ENCODE measurements at regions not wholly inside any gene's neighbourhood (a gene's known extent, or its start where the extent isn't known, plus 50 kb on each side); places are given as distances from the start of the nearest gene placed in this dataset.
A peak's percentile ranks its signal among the peaks of the same experiment; 100 is the strongest.

GRCh38 chr13:89686171-89686570 is 1661.3 kb upstream of the MIR17HG start:
- H3K4me3 Mint-ChIP-seq = no peak overlapping the region
- no peak overlapping the region for H3K27ac Mint-ChIP-seq (ENCODE audit: unreplicated experiment)
- no peaks in the 10 kb centered on the region for H3K27me3 Mint-ChIP-seq (ENCODE audit: low read depth)
- TF ChIP-seq, protein P1, sequence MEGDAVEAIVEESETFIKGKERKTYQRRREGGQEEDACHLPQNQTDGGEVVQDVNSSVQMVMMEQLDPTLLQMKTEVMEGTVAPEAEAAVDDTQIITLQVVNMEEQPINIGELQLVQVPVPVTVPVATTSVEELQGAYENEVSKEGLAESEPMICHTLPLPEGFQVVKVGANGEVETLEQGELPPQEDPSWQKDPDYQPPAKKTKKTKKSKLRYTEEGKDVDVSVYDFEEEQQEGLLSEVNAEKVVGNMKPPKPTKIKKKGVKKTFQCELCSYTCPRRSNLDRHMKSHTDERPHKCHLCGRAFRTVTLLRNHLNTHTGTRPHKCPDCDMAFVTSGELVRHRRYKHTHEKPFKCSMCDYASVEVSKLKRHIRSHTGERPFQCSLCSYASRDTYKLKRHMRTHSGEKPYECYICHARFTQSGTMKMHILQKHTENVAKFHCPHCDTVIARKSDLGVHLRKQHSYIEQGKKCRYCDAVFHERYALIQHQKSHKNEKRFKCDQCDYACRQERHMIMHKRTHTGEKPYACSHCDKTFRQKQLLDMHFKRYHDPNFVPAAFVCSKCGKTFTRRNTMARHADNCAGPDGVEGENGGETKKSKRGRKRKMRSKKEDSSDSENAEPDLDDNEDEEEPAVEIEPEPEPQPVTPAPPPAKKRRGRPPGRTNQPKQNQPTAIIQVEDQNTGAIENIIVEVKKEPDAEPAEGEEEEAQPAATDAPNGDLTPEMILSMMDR (conservative IDR thresholded peaks at IDR 0.05) = no peak
- peaks cover 6% of the 10 kb centered on the region for H3K36me3 Mint-ChIP-seq (ENCODE audit: low read depth)
- no peak for DNase-seq (ENCODE audit: low read depth, low spot score)
- H3K4me1 Mint-ChIP-seq = peaks cover 19% of the 10 kb centered on the region
- H3K9me3 Mint-ChIP-seq = peaks cover 5% of the 10 kb centered on the region

GRCh38 chr13:89687066-89687465 is 1660.4 kb upstream of the MIR17HG start:
- peaks cover 8% of the 10 kb centered on the region for H3K36me3 Mint-ChIP-seq (ENCODE audit: low read depth)
- H3K9me3 Mint-ChIP-seq = peaks cover 9% of the 10 kb centered on the region
- TF ChIP-seq, protein P1 (conservative IDR thresholded peaks at IDR 0.05) = no peak
- H3K4me1 Mint-ChIP-seq = peaks cover 26% of the 10 kb centered on the region
- H3K4me3 Mint-ChIP-seq = no peak overlapping the region
- H3K27me3 Mint-ChIP-seq (ENCODE audit: low read depth) = no peaks in the 10 kb centered on the region
- DNase-seq (ENCODE audit: low read depth, low spot score) = no peak
- H3K27ac Mint-ChIP-seq (ENCODE audit: unreplicated experiment) = no peak overlapping the region

DNA sequence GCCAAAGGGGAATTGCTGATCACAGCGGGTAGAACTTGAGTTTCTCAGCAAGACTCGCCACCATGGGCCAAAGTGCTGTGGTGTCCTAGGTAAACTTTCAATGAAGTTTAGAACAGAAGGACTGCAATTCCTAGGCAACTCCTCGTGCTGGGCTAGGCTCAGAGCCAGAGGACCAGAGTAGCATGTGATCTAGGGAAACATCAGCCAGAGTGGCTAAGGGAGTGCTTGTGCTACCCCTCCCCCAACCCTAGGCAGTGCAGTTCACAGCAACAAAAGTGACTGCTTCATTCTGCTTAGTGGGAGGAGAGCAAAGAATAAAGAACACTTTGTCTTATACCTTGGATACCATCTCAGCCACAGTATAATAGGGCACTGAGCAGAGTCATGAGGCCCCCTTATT is 1658.6 kb upstream of the MIR17HG start:
- Mint-ChIP-seq H3K27ac (ENCODE audit: unreplicated experiment) (no peak overlapping the region), H3K36me3 (ENCODE audit: low read depth) (peaks cover 9% of the 10 kb centered on the region), H3K4me1 (peaks cover 33% of the 10 kb centered on the region), H3K4me3 (no peak overlapping the region), H3K9me3 (peaks cover 14% of the 10 kb centered on the region), H3K27me3 (ENCODE audit: low read depth) (no peaks in the 10 kb centered on the region)
- DNase-seq (ENCODE audit: low read depth, low spot score) = no peak
- TF ChIP-seq, protein P1 (conservative IDR thresholded peaks at IDR 0.05) = no peak

DNA sequence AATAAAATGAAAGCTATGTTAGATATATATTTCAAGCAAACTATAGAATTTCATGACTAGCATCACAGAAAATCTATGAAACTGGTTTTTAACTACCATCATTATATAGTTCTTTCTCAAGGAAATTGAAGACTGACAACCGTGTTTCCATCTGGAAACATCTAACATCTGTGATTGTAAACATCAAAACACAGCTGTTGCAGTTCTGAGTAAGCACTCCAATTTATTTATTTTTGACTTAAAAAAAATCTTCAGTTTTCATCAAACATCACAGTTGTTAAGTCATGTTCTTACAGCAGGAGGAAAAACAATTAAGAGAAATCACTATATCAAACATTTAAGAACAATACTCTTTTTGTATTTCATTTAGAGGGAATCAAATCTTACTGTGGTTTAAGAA is 1653.0 kb upstream of the MIR17HG start:
- Mint-ChIP-seq H3K27ac (ENCODE audit: unreplicated experiment) (no peak overlapping the region), H3K36me3 (ENCODE audit: low read depth) (peaks cover 9% of the 10 kb centered on the region), H3K27me3 (ENCODE audit: low read depth) (no peaks in the 10 kb centered on the region), H3K9me3 (peaks cover 11% of the 10 kb centered on the region), H3K4me3 (no peak overlapping the region), H3K4me1 (peaks cover 28% of the 10 kb centered on the region)
- no peak for DNase-seq (ENCODE audit: low read depth, low spot score)
- TF ChIP-seq, protein P1 (conservative IDR thresholded peaks at IDR 0.05) = no peak

DNA sequence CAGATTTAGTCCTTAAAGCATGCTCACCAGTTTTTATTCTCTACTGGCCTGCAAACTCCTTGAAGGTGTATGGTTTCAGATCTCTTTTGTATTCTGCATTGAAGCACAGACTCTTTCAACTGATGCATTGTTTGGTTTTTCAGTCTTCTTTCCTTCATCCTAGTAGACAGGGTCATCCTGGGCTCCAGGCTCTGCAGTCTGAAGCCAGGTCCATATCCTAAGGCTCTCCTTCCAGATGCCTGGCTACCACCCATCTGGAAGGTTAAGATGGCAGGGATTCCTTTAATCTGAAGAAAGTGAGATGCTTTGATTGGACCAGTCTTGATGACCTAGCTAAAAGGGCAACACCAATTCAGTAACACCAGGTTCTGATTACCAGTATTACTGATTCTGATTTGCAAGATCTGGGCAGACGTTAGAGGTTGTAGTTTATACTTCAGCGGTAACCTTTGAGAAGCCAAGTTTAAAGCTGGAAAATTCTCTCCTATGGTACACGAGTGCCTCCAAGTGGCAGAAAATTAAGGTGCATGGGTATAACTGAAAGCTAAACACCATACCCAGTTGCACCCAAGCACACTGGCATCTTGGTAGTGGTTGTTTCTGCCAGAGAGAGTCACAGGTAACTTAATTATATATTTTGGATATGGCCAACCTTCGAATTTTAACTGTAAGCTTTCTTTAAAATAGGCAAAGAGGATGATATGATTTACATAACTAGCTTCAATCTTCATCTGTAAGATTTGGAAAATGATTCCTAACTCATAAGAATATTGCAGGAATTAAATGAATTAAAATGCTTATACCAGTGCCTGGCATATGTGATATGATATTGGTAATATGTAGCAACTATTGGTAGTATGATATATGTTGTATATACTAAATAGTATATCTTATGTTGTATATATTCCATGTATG is 1651.9 kb upstream of the MIR17HG start:
- H3K27ac Mint-ChIP-seq (ENCODE audit: unreplicated experiment) = no peak overlapping the region
- H3K4me3 Mint-ChIP-seq = no peak overlapping the region
- peak; percentile 67 for DNase-seq (ENCODE audit: low read depth, low spot score)
- no peaks in the 10 kb centered on the region for H3K27me3 Mint-ChIP-seq (ENCODE audit: low read depth)
- TF ChIP-seq, protein P1 (conservative IDR thresholded peaks at IDR 0.05) = peak; percentile 91
- H3K4me1 Mint-ChIP-seq = peaks cover 27% of the 10 kb centered on the region
- peaks cover 11% of the 10 kb centered on the region for H3K9me3 Mint-ChIP-seq
- peaks cover 5% of the 10 kb centered on the region for H3K36me3 Mint-ChIP-seq (ENCODE audit: low read depth)
